ENCODE measurements at regions not wholly inside any gene's neighbourhood (a gene's known extent, or its start where the extent isn't known, plus 50 kb on each side); places are given as distances from the start of the nearest gene placed in this dataset.

GRCh38 chr2:121162893-121163292 is 122.1 kb downstream of the TFCP2L1 start:
- TF ChIP-seq POLR2A (IDR thresholded peaks at IDR 0.05; ENCODE audit: low read depth, low read length) (no peak), POLR2AphosphoS5 (IDR thresholded peaks at IDR 0.05; ENCODE audit: low read depth, low read length) (no peak), TAF1 (IDR thresholded peaks at IDR 0.05; ENCODE audit: low read depth, low read length) (no peak), POU2F2 (IDR thresholded peaks at IDR 0.05; ENCODE audit: low read depth, low read length) (no peak)
